GM12878 (cell line): ENCODE measurements at regions not wholly inside any gene's neighbourhood (a gene's known extent, or its start where the extent isn't known, plus 50 kb on each side); places are given as distances from the start of the nearest gene placed in this dataset.

Experiments
- ATAC-seq: fragments of 200-7000 bp; cut with Tn5 transposase; 3 replicates; pipeline ENCODE4 v1.9.1; 2020; ENCODE audit warnings: mild to moderate bottlenecking, moderate library complexity
- BruUV-seq: library from RNA; stranded (reverse); fragments of 400-500 nt; replicated peaks from 2 replicates; lab custom pipeline; 2021; lab: Mats Ljungman, UMichigan
- CTCF ChIA-PET: fragments of 300-600 bp; sonication (Branson Sonifier 250); formaldehyde crosslinking; extraction: SDS; loops from one replicate; lab custom pipeline; 2021; ENCODE audit warnings: inconsistent platforms; lab: Yijun Ruan, JAX
- POLR2A ChIA-PET: fragments of 350-600 bp; formaldehyde crosslinking; extraction: SDS; loops from one replicate; lab custom pipeline; 2021; ENCODE audit warnings: inconsistent platforms; lab: Charles Lee
- RAD21 ChIA-PET: fragments of 300-600 bp; sonication (Branson Sonifier 250); formaldehyde crosslinking; loops from one replicate; lab custom pipeline; 2023; ENCODE audit warnings: antibody characterized with exemption; ENCODE audit not compliant: unreplicated experiment; lab: Charles Lee
- SMC1A ChIA-PET: fragments of 300-600 bp; sonication (Branson Sonifier 250); formaldehyde crosslinking; loops from one replicate; lab custom pipeline; 2023; ENCODE audit not compliant: unreplicated experiment, uncharacterized antibody; lab: Charles Lee
- DNase-seq: peaks from one replicate; pipeline ENCODE4 v3.0.0-alpha.2; 2011; ENCODE audit warnings: low read depth, low spot score
- FAIRE-seq: peaks from 3 replicates; lab custom pipeline; 2011; peaks lifted over from hg19 to GRCh38; lab: Jason Lieb, UNC
- H2AFZ ChIP-seq: 2 replicates; pipeline ENCODE4 v1.6.0; 2011; ENCODE audit warnings: low read depth, low read length, control low read depth; ENCODE audit not compliant: control insufficient read depth
- H3K27ac ChIP-seq: 2 replicates; pipeline ENCODE4 v1.5.1; 2011; ENCODE audit warnings: control low read depth; ENCODE audit not compliant: control insufficient read depth, insufficient read depth
- H3K27me3 ChIP-seq, 2 experiments: replicated peaks in 1 of 2; 2 replicates each; pipeline versions ENCODE4 v1.6.0 to v1.6.1; 2011; ENCODE audit warnings: low read length in 1 of 2; ENCODE audit not compliant: control insufficient read depth in 2 of 2, insufficient read depth in 2 of 2
- H3K36me3 ChIP-seq, 2 experiments: 2 replicates each; pipeline ENCODE4 v1.5.1; 2011; ENCODE audit warnings: low read length in 1 of 2; ENCODE audit not compliant: control insufficient read depth in 2 of 2, insufficient read depth in 2 of 2
- H3K4me1 ChIP-seq: 2 replicates; pipeline ENCODE4 v1.6.1; 2011; ENCODE audit warnings: mild to moderate bottlenecking, low read length, moderate library complexity, mixed read lengths; ENCODE audit not compliant: control insufficient read depth, insufficient read depth
- H3K4me2 ChIP-seq: 2 replicates; pipeline ENCODE4 v1.6.0; 2011; ENCODE audit warnings: control low read depth; ENCODE audit not compliant: control insufficient read depth, insufficient read depth
- H3K4me3 ChIP-seq: fragments of 200-600 bp; sonication (generic); 2 replicates; pipeline ENCODE4 v1.5.1; 2016
- H3K79me2 ChIP-seq: 2 replicates; pipeline ENCODE4 v1.6.0; 2011; ENCODE audit warnings: low read length; ENCODE audit not compliant: control insufficient read depth, insufficient read depth
- H3K9ac ChIP-seq: 2 replicates; pipeline ENCODE4 v1.8.0; 2011; ENCODE audit warnings: low read length, control low read depth, mixed read lengths; ENCODE audit not compliant: control insufficient read depth, insufficient read depth
- H3K9me3 ChIP-seq: replicated peaks from 3 replicates; pipeline ENCODE4 v1.5.1; 2011; ENCODE audit warnings: mild to moderate bottlenecking, low read length; ENCODE audit not compliant: control insufficient read depth, insufficient read depth
- H4K20me1 ChIP-seq: 2 replicates; pipeline ENCODE4 v1.6.0; 2011; ENCODE audit not compliant: control insufficient read depth, insufficient read depth
- CBX3 ChIP-seq: fragments of 200-600 bp; sonication (generic); IDR thresholded peaks from 2 replicates; pipeline ENCODE4 v1.6.1; 2016; ENCODE audit warnings: low read depth, borderline replicate concordance
- GATAD2B ChIP-seq: fragments of 450-650 bp; conservative IDR thresholded peaks from 2 replicates; pipeline ENCODE4 v1.6.1; 2017; ENCODE audit warnings: low read depth, mild to moderate bottlenecking, moderate library complexity
- KDM1A ChIP-seq: fragments of 200-600 bp; sonication (generic); IDR thresholded peaks from 2 replicates; pipeline ENCODE4 v1.6.1; 2016; ENCODE audit warnings: borderline replicate concordance
- MXI1 ChIP-seq: fragments of 150-350 bp; IDR thresholded peaks from 2 replicates; pipeline ENCODE4 v1.6.1; 2011; ENCODE audit warnings: low read depth, mild to moderate bottlenecking, inconsistent platforms, low read length, improper control_type of control experiment
- RAD51 ChIP-seq: fragments of 450-650 bp; IDR thresholded peaks from 2 replicates; pipeline ENCODE4 v1.6.1; 2016; ENCODE audit warnings: moderate library complexity, mild to moderate bottlenecking, inconsistent platforms
- WGBS: methylation state at CpG from one replicate; pipeline ENCODE4 v1.1.6; 2016; ENCODE audit warnings: low lambda C conversion rate; ENCODE audit not compliant: insufficient replicate concordance, insufficient coverage; ENCODE audit errors: missing lambda C conversion rate; 5-methylcytosine and 5-hydroxymethylcytosine counted together
- in situ Hi-C: fragments of 300-500 bp; cut with MboI; formaldehyde crosslinking; loops from 9 replicates; pipeline ENCODE4 v1.14.3; 2018; ENCODE audit warnings: mixed read lengths
- intact Hi-C: fragments of 100-400 bp; cut with micrococcal nuclease; formaldehyde crosslinking; loops from one replicate; pipeline ENCODE4 v1.14.2; 2022; ENCODE audit not compliant: unreplicated experiment

GRCh38 chr15:38666865-38667510 is 102.4 kb upstream of the RASGRP1 start:
- H3K27ac ChIP-seq = no peak overlapping the region

GRCh38 chr15:38667890-38668850 is 103.6 kb upstream of the RASGRP1 start:
- TF ChIP-seq GATAD2B (no peak), KDM1A (no peak), CBX3 (no peak)

More at GRCh38 chr15:38666865-38667510, 102.4 kb upstream of the RASGRP1 start:
- peak overlapping the region; percentile 65 for H2AFZ ChIP-seq
- no peak overlapping the region for H3K9ac ChIP-seq
- ATAC-seq = no peak
- no peaks in the 10 kb centered on the region for H3K27me3 ChIP-seq
- ChIA-PET CTCF (interaction anchor here (1.5 to 9.3 kb wide), 2 partner anchors 17 to 103 kb away, joined by 6 to 112 read pairs; partner anchors contain the start of gene RASGRP1), SMC1A (interaction anchor here (9.3 to 47.0 kb wide), 4 partner anchors 11 to 43 kb away, joined by 199 to 1803 read pairs (median 369); no protein-coding TSS in a partner anchor), POLR2A (interaction anchor here (1.2 to 11.3 kb wide), 5 partner anchors 11 to 40 kb away, joined by 5 to 367 read pairs (median 96); no protein-coding TSS in a partner anchor), RAD21 (interaction anchor here (2.7 to 22.5 kb wide), 2 partner anchors 8 to 13 kb away, joined by 8 to 517 read pairs; no protein-coding TSS in a partner anchor)
- no peak overlapping the region for H3K4me3 ChIP-seq
- H3K36me3 ChIP-seq = no peaks in the 10 kb centered on the region
- intact Hi-C loops = no loop called here
- in situ Hi-C loops = no loop called here
- no peaks in the 10 kb centered on the region for H3K9me3 ChIP-seq
- FAIRE-seq = no peak
- H3K4me1 ChIP-seq = peaks cover 29% of the 10 kb centered on the region
- no TSS peak for BruUV-seq
- H3K4me2 ChIP-seq = no peak overlapping the region
- H3K79me2 ChIP-seq = no peaks in the 10 kb centered on the region
- 32% methylated on average over 4 of the region's 4 CpGs for WGBS
- peak; percentile 54; the same call in 1 of the 2 replicates for TF ChIP-seq RAD51
- no peak for TF ChIP-seq MXI1
- no peak for DNase-seq
- no peaks in the 10 kb centered on the region for H4K20me1 ChIP-seq

More at GRCh38 chr15:38667890-38668850, 103.6 kb upstream of the RASGRP1 start:
- POLR2A ChIA-PET = interaction anchor here (0.9 to 11.3 kb wide), 9 partner anchors 10 to 107 kb away, joined by 3 to 367 read pairs (median 5); partner anchors contain the start of gene RASGRP1
- Histone ChIP-seq H4K20me1 (no peaks in the 10 kb centered on the region), H3K36me3 (no peaks in the 10 kb centered on the region), H3K4me3 (no peak overlapping the region), H3K9me3 (no peaks in the 10 kb centered on the region), H3K4me2 (no peak overlapping the region), H3K27ac (no peak overlapping the region), H3K27me3 (no peaks in the 10 kb centered on the region), H2AFZ (no peak overlapping the region), H3K79me2 (no peaks in the 10 kb centered on the region), H3K9ac (no peak overlapping the region), H3K4me1 (peaks cover 41% of the 10 kb centered on the region)
- CTCF ChIA-PET = interaction anchor here (0.9 to 9.3 kb wide), 9 partner anchors 9 to 104 kb away, joined by 3 to 112 read pairs (median 4); partner anchors contain the start of gene RASGRP1
- intact Hi-C loops (no loop called here), in situ Hi-C loops (no loop called here)
- no TSS peak for BruUV-seq
- RAD21 ChIA-PET = interaction anchor here (7.9 to 22.5 kb wide), 4 partner anchors 14 to 106 kb away, joined by 134 to 517 read pairs (median 298); partner anchors contain the start of gene RASGRP1
- DNase-seq (no peak), FAIRE-seq (no peak), ATAC-seq (no peak)
- SMC1A ChIA-PET = interaction anchor here (1.3 to 47.0 kb wide), 5 partner anchors 12 to 106 kb away, joined by 4 to 1803 read pairs (median 225); partner anchors contain the start of gene RASGRP1
- WGBS = 87% methylated on average over 5 of the region's 5 CpGs
